Inflammatory macrophage (primary cell): ENCODE measurements at regions not wholly inside any gene's neighbourhood (a gene's known extent, or its start where the extent isn't known, plus 50 kb on each side); places are given as distances from the start of the nearest gene placed in this dataset.

Experiments used
- DNase-seq, 2 donors: peaks; one replicate each; pipeline ENCODE4 v3.0.0-alpha.2; 2020 to 2022

DNA sequence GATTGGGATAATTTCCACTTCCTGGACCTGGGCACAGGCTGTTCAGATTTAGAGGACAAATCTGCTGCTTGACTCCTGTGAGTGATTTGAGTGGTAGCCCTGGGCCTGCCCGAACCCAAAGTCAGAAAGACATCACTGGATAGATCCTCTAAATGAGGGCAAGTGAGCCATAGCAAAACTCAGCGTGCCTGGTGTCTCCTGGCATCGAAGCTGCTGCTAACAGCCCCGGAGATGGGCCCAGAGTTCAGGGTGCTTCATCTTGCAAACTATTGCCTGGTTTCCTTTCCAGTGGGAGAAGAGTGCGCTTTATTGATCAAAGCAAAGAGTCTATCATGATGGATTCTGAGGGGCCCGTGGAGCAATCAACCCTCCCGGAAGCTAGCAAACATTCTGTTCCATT, 153.1 kb upstream of the KLHL29 start:
- DNase-seq: no peak

DNA sequence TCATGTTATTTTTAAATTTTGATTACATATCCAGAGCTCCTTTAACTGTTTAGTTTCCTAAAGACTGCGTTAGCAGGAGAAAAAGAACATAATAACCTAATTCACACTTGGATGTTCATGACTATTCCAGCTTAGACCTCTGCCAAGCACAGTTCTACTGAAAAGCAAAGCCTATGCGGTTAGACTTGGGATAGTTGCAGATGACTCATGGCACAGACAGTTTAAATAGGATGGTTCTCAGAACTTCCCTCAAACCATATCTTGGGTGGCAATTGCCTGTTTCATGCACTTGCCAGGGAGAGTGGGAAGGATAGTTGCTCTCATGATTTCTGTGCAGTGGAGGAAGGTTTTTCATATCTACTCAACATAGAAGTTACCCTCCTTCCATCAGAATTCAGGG, 149.7 kb upstream of the KLHL29 start:
- no peak for DNase-seq

DNA sequence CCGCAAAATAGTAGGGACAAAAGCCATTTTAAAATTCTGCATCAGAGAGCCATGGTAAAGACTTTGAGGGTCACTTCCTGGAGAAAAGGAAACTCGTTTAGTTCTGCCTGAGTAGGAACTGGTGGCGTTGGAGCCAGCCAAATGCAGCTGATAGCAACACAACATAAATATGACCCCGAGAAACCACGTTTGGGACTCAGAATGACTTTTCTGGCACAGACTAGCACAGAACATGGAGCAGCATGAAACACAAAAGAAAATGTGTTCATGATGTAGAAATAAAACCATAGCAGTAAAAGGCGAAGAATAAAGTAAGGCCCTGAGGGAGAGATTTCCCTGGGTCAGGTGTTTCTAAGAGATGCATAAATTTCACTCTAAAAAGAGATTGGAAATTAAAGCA, 149.2 kb upstream of the KLHL29 start:
- DNase-seq: no peak

DNA sequence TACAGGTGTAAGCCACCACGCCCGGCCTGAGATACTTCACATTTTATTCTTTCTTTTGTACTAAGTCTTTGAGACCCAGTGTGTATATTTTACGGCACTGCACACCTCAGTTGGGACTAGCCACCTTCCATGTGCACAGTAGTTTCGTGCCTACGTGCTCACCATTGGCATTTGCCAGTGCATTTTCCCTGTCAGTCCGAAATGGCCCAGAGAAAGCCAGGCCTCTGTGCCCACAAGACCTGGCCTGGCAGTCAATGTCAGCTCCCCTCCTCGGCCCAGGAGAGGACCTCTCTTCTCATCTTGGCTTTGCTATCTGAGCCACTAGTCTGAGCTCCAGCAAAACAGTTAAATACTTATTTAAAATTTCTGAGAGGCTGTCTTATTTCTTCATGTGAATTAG, 147.8 kb upstream of the KLHL29 start:
- DNase-seq: no peak

DNA sequence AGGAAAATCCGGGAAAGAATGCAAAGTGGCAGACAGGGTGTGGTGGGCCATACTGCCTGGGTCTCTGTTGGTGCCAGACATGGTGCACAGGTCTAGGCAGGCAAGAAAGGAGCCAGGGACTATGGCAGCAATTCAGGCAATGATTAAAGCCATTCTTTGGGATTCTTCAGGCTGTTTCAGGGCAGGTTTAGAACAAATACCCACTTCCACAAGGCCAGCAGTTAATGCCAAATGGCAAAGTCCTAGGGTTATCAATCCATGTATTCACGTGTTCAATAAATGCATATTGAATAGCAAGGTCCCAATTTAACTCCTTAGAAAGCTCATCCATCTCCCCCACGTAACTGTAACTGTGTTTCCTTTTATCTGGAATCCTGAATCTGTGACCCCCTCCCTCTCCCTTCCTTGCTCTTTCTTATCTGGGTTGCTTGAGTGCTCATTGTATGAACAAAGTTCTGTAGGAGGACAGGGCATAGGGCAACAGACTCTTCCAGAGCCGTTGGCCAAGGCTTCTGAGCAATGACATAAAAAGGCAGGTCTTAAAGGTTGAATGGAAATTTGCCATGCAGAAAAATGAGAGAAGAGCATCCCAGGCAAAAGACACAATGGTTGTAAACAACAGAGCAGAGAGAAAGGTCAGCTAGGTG, 146.8 kb upstream of the KLHL29 start:
- no peak for DNase-seq

DNA sequence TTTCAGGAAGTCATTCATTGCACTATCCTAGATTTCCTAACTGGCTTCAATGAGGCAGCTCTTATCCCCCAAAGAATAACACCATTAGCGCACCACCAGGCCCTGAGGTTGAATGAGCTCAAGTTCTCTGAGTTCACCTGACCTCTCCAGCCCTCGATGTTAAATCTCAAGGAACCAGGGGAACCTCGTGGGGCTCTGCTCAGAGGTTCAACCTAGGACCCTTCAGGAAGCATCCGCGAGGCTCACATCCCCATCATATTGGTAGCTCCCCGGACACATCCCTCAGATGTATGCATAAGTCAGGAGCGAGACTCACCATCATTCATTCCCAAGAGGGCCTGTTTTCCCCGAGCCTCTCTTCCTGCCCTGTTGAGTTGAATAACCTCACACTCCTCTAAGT, 145.6 kb upstream of the KLHL29 start:
- no peak for DNase-seq

DNA sequence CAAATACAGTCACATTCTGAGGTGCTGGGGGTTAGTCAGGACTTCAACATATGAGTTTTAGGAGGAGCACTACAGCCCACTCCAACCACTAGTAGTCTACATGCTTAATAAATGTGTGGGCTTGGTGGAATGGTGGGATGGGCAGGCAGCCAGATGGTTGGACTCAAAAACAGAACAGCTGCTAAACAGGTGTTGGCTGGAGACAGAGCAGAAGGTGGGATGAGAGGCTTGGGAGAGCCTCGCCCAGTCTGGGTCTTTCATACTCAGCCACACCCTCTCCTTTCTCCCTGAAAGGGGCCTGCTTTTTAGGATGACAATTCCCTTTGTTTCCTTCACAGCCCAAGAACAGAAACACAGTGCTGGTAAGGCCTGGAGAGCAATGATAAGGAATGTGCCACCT, 143.9 kb upstream of the KLHL29 start:
- DNase-seq: no peak

DNA sequence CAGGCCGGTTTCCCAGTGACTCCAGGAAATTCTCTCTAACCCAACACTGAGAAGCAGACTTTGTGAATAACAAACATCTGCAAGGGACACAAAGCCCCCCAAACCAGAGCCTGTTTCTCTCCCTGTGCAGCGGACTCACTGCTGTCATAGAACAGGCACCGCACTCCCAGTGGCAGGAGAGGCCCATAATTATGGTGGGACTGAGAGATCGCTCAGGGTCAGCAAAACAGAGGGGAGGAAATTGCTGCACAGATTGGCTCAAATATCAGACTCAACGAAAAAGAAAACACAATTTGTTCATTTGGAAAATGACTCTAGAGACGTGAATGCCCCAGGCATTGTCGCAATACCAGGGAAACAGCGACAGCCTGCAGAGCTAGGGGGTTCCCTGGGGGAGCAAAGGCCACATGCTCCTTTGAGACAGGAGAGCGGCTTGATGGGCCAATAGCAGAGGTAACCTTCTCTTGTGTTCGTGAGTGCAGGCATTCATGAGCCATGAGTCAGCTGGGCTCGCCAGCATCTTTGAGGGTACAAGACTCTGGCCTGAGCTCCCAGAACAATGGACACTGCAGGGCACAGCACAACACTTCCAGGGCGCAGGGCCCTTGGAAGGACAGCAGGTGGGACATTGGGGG, 143.3 kb upstream of the KLHL29 start:
- DNase-seq: no peak

DNA sequence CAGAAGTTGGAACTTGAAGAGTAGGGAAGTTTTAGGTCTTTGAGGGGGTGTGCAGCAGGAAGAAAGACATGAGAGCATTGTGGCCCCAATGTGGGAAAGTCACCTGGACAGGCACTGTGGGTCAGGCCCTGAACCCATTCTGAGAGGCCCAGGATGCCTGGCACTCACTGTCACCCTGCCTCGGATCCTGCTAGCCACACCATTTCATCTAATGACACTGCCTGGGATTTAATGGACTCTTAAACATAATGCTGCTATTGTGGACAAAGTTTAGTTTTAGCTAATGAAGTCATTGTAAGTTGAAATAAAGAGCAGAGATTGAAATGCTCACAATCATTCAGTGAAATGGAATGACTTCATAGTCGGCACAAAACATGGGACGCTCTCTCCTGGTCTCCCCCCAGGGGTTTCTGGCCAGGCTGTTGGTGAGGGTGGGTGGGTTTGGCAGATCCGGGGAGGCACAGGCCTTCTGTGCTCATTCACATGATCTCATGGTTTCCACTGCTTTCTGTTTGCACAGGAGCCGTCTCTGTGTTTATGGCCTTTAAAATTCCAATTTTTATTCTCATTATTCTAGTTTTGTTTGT, 141.8 kb upstream of the KLHL29 start:
- no peak for DNase-seq

DNA sequence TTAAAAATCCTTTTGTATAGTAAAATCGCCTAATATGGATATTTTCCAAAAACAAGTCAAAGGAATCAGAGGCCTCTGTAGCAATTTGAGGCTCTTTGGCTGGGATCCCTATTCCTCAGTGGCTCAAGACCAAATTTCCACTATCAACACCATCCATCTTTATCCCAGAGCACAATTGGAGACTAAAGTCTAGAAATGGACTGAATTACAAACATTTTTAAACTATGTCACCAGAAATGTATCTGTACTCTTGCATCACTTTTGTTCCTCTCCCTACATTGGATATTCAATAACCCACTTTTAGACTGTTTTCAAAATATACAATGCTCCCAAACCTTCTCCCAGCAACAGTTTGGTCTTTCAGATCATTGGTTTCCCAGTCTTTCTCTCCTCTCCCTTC, 140.4 kb upstream of the KLHL29 start:
- no peak for DNase-seq

DNA sequence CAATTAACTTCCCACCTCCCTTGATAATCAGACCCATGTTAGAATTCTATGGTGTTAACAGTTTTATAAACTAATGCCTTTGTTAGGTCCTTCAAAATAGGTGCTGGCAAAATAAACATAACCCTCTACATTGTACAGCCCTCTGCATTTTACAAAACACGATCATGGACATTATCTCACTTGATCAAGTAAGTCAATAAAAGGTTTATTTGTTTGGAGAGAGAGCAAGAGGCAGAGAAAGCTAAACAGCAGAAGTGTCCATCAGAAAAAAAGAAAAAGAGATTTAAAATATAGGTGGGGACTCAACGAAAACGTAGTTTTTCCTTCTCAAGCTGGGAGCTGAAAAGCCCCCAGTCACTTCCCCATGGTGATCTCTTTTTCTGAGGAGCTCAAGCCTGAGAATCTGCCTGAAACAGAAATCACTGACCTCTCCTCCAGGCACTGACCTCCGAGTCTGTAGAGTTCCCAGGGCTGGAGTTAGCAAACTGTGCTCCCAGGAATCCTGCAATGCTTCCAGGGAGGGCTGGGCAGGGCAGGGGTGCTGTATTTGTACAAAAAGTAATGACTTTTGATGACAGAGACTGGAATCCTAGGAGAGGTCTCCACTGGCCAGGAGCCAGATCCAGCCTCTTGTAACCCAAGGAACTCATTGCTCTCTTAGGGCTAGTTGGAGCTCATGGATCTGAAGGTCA, 137.8 kb upstream of the KLHL29 start:
- DNase-seq: no peak

DNA sequence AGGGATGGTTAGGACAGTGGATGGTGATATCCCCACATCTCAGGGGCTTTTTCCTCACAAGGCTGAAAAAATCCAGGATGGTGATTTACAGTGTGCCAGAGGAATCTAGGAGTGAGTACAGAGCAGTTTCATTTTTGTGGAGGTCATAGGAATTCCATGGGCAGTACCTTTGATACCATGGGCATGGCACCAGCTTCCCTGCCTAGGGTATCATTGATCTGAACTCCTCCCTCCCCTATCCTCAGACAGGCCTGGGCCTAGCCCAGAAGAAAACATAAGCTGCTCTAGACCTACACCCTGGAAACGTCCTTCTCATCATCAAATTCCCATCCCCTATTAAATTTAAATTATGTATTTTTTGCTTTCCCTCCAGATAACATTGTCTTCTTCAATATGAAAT, 136.3 kb upstream of the KLHL29 start:
- DNase-seq: no peak

DNA sequence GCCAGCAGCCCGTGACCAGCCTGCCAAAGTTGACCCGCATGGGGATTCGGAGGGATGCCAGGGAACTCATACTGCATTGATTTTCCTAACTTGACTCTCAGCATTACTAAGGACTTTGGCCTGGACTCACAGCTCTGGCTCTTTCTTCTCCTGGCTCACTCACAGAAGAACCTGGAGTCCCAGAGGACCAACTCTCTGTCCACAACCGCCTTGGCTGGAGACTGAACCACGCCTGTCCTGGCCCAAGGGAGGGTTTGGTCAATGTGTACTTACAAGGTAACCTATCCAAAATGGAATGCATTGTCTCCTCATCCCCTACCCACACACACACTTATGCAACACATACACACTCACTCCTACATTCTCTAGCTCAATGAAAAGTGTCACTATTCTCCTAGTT, 135.6 kb upstream of the KLHL29 start:
- no peak for DNase-seq

DNA sequence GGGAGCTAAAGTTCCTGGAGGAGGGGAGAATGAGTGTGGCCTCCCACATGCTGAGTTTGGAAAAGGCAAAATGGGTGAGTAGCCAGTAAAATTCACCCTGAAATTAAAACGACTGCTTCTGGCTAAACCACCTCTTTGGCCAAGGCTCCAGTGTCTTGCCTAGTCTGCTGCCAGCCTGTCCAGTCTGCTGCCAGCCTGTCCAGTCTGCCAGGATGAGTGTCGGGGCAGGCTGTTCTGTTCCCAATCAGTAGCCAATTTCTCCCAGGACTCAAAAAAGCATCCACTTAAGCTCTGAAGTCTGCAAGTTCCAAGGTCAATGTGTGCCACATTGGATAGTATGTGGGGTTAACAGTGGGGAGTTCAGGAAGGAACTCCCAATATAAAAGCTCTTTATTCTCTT, 134.6 kb upstream of the KLHL29 start:
- DNase-seq: no peak

DNA sequence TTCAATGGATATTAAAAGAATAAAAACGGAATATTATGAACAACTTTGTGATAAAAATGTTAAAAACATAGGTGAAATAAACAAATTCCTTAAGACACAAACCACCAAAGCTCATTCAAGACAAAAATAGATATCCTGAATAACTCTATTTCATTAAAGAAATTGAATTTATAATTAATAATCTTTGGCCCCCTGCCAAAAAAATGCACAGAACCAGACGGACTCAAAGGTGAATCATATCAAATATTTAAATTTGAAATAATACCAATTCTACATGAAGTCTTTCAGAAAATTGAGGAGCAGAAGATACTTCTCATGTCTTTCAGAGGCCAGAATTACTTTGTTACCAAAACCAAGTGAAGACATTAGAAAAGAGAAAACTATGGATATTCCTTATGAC, 128.3 kb upstream of the KLHL29 start:
- DNase-seq: no peak

DNA sequence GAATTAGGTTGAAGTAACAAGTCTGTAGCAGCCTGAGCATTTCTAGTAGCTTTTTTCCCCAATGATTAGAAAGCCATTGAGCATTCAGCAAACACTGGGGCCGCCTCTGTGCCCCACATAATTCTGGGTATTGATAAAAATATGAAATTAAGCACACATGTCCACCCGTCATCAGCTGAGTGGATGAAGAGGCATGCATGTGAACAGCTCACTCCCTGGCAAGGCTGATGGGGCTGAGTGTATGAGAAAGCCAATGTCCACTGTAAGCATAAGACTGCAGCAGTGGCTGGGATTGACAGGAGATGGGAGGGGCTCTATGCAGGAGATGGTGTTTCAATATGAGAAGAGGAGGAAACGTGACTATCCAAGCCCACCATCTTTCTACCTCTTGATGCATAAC, 124.4 kb upstream of the KLHL29 start:
- DNase-seq: no peak

DNA sequence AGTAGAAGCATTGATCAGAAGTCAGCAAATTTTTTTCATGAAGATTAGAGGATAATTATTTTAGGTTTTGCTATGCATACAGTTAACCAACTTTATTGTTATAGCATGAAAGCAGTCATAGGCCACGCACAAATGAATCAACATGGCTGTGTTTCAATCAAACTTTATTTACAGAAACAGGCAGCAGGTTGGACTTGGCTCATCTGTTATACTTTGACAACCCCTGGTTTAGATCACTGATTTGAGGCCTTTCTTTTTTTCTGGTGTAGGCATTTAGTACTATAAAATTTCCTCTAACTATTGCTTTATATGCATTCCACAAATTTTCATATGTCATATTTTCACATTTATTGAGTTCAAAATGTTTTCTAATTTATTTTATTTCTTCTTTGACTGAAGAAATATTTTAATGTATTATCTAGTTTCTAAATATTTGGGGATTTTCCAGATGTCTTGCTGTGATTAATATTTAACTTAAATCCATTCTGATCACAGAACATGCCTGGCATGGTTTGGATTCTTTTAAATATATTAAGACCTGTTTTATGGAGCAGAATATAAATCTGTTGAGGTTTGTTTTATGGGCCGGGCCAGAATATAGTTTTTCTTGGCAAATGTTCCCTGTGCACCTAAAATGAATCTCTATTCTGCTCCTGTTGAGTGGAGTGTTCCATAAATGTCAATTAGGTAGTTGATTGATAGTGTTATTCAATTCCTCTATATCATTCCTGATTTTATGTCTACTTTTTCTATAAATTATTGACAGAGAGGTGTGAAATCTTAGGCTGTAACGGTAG, 116.3 kb upstream of the KLHL29 start:
- DNase-seq: no peak

DNA sequence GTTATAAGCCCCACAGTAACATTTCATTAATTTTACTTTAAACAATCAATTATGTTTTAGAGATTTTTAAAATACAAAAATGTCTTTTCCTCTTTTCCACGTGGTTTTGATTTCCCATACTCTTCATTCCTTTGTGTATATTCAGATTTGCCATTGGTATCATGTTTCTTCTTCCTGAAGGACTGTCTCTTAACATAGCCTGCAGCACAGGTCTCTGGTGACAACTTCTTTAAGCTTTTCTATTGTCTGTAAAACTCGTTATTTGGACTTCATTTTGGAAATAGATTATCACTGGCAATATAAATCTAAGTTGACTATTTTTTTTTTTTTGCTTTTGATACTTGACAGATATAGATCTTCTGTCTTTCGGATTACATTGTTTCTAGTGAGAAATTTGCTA, 115.2 kb upstream of the KLHL29 start:
- no peak for DNase-seq

DNA sequence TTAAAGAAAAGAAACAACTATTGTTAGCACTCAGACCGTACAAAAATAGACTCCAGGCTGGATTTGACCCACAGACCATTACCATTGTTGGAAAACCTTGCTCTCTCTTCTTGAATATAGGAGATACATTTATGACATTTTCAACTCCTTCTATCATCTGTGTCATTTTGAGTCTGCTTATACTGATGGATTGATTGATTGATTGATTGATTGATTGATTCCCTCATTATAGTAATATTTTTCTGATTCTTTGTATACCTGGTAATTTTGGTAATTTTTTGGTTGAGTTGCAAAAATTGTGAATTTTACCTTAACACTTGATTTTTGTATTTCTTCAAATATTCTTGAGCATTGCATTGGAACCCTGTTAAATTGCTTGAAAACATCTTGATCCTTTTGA, 114.2 kb upstream of the KLHL29 start:
- no peak for DNase-seq

DNA sequence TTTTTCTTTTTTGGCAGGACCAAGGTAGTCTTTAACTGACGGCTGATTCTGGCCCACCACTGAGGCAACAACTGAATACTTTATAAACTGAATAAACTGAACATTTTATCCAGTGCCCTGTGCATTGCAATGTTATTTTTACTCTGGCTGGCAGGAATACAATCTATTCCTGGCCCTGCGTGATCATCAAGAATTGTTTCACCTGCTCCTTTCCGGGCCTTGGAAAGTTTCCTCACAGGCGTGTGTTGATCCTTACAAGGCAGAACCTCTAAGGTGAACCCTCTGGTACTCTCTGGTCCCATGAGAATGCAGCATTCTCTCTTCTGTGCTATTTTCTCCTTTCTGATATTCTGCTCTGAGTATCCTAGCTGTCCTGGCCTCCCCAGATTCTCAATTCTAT, 113.7 kb upstream of the KLHL29 start:
- DNase-seq: no peak

DNA sequence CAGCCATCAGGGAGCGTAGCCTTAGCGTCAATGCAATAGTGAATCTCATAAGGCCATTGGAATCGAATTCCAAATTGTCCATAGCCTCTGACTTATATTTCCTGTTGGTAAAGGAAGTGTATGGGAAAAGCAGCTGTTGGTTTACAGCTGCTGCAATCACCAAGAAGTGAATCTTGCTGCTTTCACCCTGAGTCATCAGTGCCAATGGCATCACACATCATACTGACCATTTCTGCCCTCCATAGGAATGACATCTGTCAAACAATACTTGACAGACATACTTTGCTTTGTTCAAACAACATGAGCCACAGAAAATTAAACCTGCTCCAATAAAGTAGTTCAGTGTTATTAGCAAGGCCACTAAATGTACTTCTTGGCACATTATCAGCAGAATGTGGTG, 111.2 kb upstream of the KLHL29 start:
- DNase-seq: no peak

DNA sequence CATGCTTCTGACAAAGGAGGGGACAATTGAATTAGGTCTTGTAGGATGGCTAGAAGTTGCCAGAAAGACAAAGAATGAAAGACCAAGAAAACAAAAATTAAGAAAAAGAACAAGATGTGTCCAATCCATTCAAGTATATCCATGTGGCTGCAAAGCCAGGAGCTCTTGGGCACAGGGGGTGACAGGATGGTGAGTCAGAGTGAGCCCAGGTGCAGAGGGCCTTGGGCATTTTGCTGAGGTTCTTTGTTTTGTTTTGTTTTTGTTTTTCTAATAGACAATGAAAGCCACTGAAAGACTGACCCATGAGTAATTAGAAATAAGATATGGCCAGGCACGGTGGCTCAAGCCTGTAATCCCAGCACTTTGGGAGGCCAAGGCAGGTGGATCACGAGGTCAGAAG, 104.6 kb upstream of the KLHL29 start:
- DNase-seq: no peak

DNA sequence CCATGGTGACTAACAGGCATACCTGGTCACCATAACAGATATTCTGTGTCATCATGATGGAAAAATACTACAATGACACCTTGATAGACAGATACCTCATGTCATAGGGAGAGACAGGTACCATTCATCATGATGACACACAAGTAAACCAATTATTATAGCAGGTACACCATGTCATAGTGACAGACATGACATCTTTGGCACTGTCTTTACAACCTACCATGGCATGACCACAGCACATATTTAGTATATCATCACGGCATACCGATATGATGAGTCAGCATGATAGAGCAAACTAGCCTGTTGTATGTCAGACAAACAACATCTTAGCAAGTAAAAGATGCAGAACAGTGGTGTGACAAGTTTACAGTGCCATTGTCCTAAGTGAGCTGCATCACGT, 101.3 kb upstream of the KLHL29 start:
- no peak for DNase-seq
